ENCODE measurements at regions not wholly inside any gene's neighbourhood (a gene's known extent, or its start where the extent isn't known, plus 50 kb on each side); places are given as distances from the start of the nearest gene placed in this dataset.

GRCh38 chr5:135100011-135100410, 66.0 kb upstream of the PITX1 start:
- CTCF ChIA-PET (ENCODE audit: low intra/inter-chr PET ratio, low total read pairs): no interaction called here
- Histone ChIP-seq H3K4me2 (ENCODE audit: low read depth, low read length) (no peak overlapping the region), H3K36me3 (replicated peaks in 1 of 2; ENCODE audit: control insufficient read depth in 1 of 2, insufficient read depth in 2 of 2, low read length in 2 of 2) (no peaks in the 10 kb centered on the region), H2AFZ (ENCODE audit: low read length) (no peak overlapping the region), H3K27ac (ENCODE audit: extremely low read length, insufficient read depth, low read length) (no peak overlapping the region), H3K4me1 (ENCODE audit: insufficient read depth, low read length) (peaks cover 16% of the 10 kb centered on the region), H3K9me3 (ENCODE audit: low read length) (no peaks in the 10 kb centered on the region), H3K27me3 (ENCODE audit: control insufficient read depth in 1 of 2, insufficient read depth in 2 of 2, low read length in 2 of 2) (no peaks in the 10 kb centered on the region), H3K4me3 (replicated peaks in 1 of 3; ENCODE audit: insufficient read depth in 1 of 3, low read depth in 2 of 3, low read length in 3 of 3) (no peak overlapping the region), H4K20me1 (ENCODE audit: insufficient read depth, low read length) (no peaks in the 10 kb centered on the region), H3K79me2 (ENCODE audit: insufficient read depth, low read length) (no peaks in the 10 kb centered on the region), H3K9ac (ENCODE audit: insufficient read depth, low read depth, low read length) (no peak overlapping the region)
- intact Hi-C loops (cut with micrococcal nuclease; ENCODE audit: unreplicated experiment) (no loop called here), in situ Hi-C loops (cut with HindIII; ENCODE audit: extremely low pct_ligation_motif_present, low pct_unique_long_range_greater_than_20kb) (no loop called here)
- no peak for FAIRE-seq
- TF ChIP-seq ZBTB33 (CRISPR knock-in tag; IDR thresholded peaks at IDR 0.05) (0 out of 2 replicates have a peak, but pooled peaks have one; percentile 8), ZNF337 (CRISPR knock-in tag; IDR thresholded peaks at IDR 0.05; ENCODE audit: borderline replicate concordance, low read depth) (no peak)
- BruUV-seq (replicated peaks): no TSS peak
- no peak for DNase-seq (ENCODE audit: low spot score)
- 39% methylated on average over 3 of the region's 3 CpGs for WGBS (ENCODE audit: low lambda C conversion rate)
- no peak for ATAC-seq
- POLR2A ChIA-PET: no interaction called here

- Histone ChIP-seq H3K9me3 (ENCODE audit: low read length) (no peaks in the 10 kb centered on the region), H3K4me1 (ENCODE audit: insufficient read depth, low read length) (peaks cover 22% of the 10 kb centered on the region), H3K4me2 (ENCODE audit: low read depth, low read length) (no peak overlapping the region), H3K36me3 (replicated peaks in 1 of 2; ENCODE audit: control insufficient read depth in 1 of 2, insufficient read depth in 2 of 2, low read length in 2 of 2) (no peaks in the 10 kb centered on the region), H3K27me3 (ENCODE audit: control insufficient read depth in 1 of 2, insufficient read depth in 2 of 2, low read length in 2 of 2) (no peaks in the 10 kb centered on the region), H3K27ac (ENCODE audit: extremely low read length, insufficient read depth, low read length) (no peak overlapping the region), H3K4me3 (replicated peaks in 1 of 3; ENCODE audit: insufficient read depth in 1 of 3, low read depth in 2 of 3, low read length in 3 of 3) (no peak overlapping the region), H4K20me1 (ENCODE audit: insufficient read depth, low read length) (no peaks in the 10 kb centered on the region), H2AFZ (ENCODE audit: low read length) (no peak overlapping the region), H3K79me2 (ENCODE audit: insufficient read depth, low read length) (no peaks in the 10 kb centered on the region), H3K9ac (ENCODE audit: insufficient read depth, low read depth, low read length) (no peak overlapping the region)
- POLR2A ChIA-PET: no interaction called here
- FAIRE-seq: no peak
- no TSS peak for BruUV-seq (replicated peaks)
- intact Hi-C loops (cut with micrococcal nuclease; ENCODE audit: unreplicated experiment) (no loop called here), in situ Hi-C loops (cut with HindIII; ENCODE audit: extremely low pct_ligation_motif_present, low pct_unique_long_range_greater_than_20kb) (no loop called here)
- no peak for DNase-seq (ENCODE audit: low spot score)
- 92% methylated on average over 2 of the region's 2 CpGs for WGBS (ENCODE audit: low lambda C conversion rate)
- CTCF ChIA-PET (ENCODE audit: low intra/inter-chr PET ratio, low total read pairs): no interaction called here
- no peak for ATAC-seq
- TF ChIP-seq KDM1A (CRISPR knock-in tag; IDR thresholded peaks at IDR 0.05): no peak
- no peak for TF ChIP-seq GLMP (CRISPR knock-in tag; IDR thresholded peaks at IDR 0.05; ENCODE audit: borderline replicate concordance)
- no peak for TF ChIP-seq ZNF841 (CRISPR knock-in tag; IDR thresholded peaks at IDR 0.05; ENCODE audit: borderline replicate concordance)
- TF ChIP-seq ZNF629 (CRISPR knock-in tag; conservative IDR thresholded peaks at IDR 0.05): no peak
- no peak for TF ChIP-seq TOPORS (CRISPR knock-in tag; IDR thresholded peaks at IDR 0.05)
- no peak for TF ChIP-seq ISX (CRISPR knock-in tag; conservative IDR thresholded peaks at IDR 0.05)
- no peak for TF ChIP-seq SNAI1 (CRISPR knock-in tag; IDR thresholded peaks at IDR 0.05; ENCODE audit: borderline replicate concordance)
- no peak for TF ChIP-seq PTBP1 (IDR thresholded peaks at IDR 0.05; ENCODE audit: low read depth, low read length, poor library complexity, severe bottlenecking)
- TF ChIP-seq ATF4 (CRISPR knock-in tag; IDR thresholded peaks at IDR 0.05): no peak
- TF ChIP-seq ZNF121 (CRISPR knock-in tag; IDR thresholded peaks at IDR 0.05): no peak
- TF ChIP-seq ESRRA (CRISPR knock-in tag; IDR thresholded peaks at IDR 0.05; ENCODE audit: low read depth): no peak
Observed at GRCh38 chr5:135097390-135097789, 63.4 kb upstream of the PITX1 start.

Measured in HepG2 (cell line).